SU-DHL-6 (cell line): ENCODE measurements at regions not wholly inside any gene's neighbourhood (a gene's known extent, or its start where the extent isn't known, plus 50 kb on each side); places are given as distances from the start of the nearest gene placed in this dataset.

ENCODE experiments used
- H2AFZ ChIP-seq: fragments of 200-600 bp; sonication (generic); 2 replicates; pipeline ENCODE4 v1.6.1; 2014; ENCODE audit warnings: low read depth, mild to moderate bottlenecking, moderate library complexity, mixed read lengths, antibody characterized with exemption, low read length; ENCODE audit not compliant: severe bottlenecking
- H3F3A ChIP-seq: fragments of 200-600 bp; shearing (Covaris generic); 2 replicates; pipeline ENCODE4 v1.6.0; 2016; ENCODE audit warnings: antibody characterized with exemption, mild to moderate bottlenecking; ENCODE audit not compliant: insufficient read depth
- H3K27ac ChIP-seq: fragments of 200-600 bp; sonication (generic); 2 replicates; pipeline ENCODE4 v1.5.1; 2016; ENCODE audit warnings: low read depth, mild to moderate bottlenecking, low read length, moderate library complexity, mixed read lengths
- H3K27me3 ChIP-seq: fragments of 200-600 bp; sonication (generic), shearing (Covaris generic); 2 replicates; pipeline ENCODE4 v1.6.0; 2014; ENCODE audit warnings: mild to moderate bottlenecking, low read length
- H3K36me3 ChIP-seq: fragments of 200-600 bp; sonication (generic); 2 replicates; pipeline ENCODE4 v1.6.1; 2014; ENCODE audit warnings: mild to moderate bottlenecking, low read length, mixed read lengths
- H3K4me2 ChIP-seq: fragments of 300-600, 200-600 bp; shearing (Covaris generic), sonication (generic); 2 replicates; pipeline ENCODE4 v1.6.0; 2014; ENCODE audit warnings: low read length, low read depth, mild to moderate bottlenecking; ENCODE audit not compliant: poor library complexity, severe bottlenecking
- H3K4me3 ChIP-seq: fragments of 200-600 bp; sonication (generic); 2 replicates; pipeline ENCODE4 v1.5.1; 2014; ENCODE audit warnings: antibody characterized with exemption, low read length, mild to moderate bottlenecking, mixed read lengths; ENCODE audit not compliant: insufficient read depth, poor library complexity, severe bottlenecking
- H3K79me2 ChIP-seq: fragments of 200-600 bp; sonication (generic); 2 replicates; pipeline ENCODE4 v1.6.1; 2014; ENCODE audit warnings: mild to moderate bottlenecking, low read length, moderate library complexity; ENCODE audit not compliant: insufficient read depth
- H3K9ac ChIP-seq: fragments of 200-600 bp; sonication (generic); 2 replicates; pipeline ENCODE4 v1.7.0; 2014; ENCODE audit warnings: mild to moderate bottlenecking, low read length
- H3K9me2 ChIP-seq: fragments of 200-600 bp; sonication (generic); replicated peaks from 2 replicates; pipeline ENCODE4 v1.6.1; 2014; ENCODE audit warnings: low read length; ENCODE audit not compliant: insufficient read depth
- H3K9me3 ChIP-seq: fragments of 200-600 bp; sonication (generic); 2 replicates; pipeline ENCODE4 v1.6.1; 2014; ENCODE audit warnings: low read length, mixed read lengths; ENCODE audit not compliant: insufficient read depth
- H4K20me1 ChIP-seq: fragments of 200-600 bp; sonication (generic); 2 replicates; pipeline ENCODE4 v1.6.1; 2014; ENCODE audit warnings: low read depth, mild to moderate bottlenecking, antibody characterized with exemption, low read length, moderate library complexity, mixed read lengths
- EZH2phosphoT487 ChIP-seq: fragments of 200-600 bp; sonication (generic), shearing (Covaris generic); conservative IDR thresholded peaks from 2 replicates; pipeline ENCODE4 v1.6.1; 2018; ENCODE audit warnings: mild to moderate bottlenecking, antibody characterized with exemption, low read length, moderate library complexity, mixed read lengths
- TF ChIP-seq, protein P1 (sequence below): fragments of 200-600 bp; sonication (generic); IDR thresholded peaks from one replicate; pipeline ENCODE4 v1.5.1; 2017; ENCODE audit warnings: antibody characterized with exemption, mild to moderate bottlenecking, low read length, moderate library complexity; ENCODE audit not compliant: insufficient read depth, poor library complexity, severe bottlenecking

DNA sequence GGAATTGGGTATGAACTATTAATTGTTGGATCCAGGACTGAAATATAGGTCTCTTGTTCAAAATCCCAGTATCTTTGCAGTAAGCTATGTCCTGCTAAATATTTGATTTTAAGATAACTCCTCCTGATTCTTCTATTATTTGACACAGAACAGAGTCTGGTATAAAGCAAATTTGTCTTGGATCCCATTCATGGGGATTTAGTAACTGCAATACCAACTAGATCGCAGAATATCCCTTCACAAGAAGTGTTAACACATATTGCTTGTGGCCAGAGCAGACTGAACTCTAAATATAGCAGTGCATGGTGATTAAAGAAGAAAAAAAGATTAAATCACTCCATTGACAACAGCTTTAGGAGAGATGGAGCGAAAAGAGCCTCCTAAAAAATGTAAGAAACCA is 68.2 kb upstream of the ARHGAP42 start:
- no peaks in the 10 kb centered on the region for H3K9me3 ChIP-seq
- no peak overlapping the region for H3K9ac ChIP-seq
- H3F3A ChIP-seq = no peaks in the 10 kb centered on the region
- no peaks in the 10 kb centered on the region for H4K20me1 ChIP-seq
- H3K9me2 ChIP-seq = no peaks in the 10 kb centered on the region
- H3K36me3 ChIP-seq = no peaks in the 10 kb centered on the region
- H3K27ac ChIP-seq = no peak overlapping the region
- H3K4me2 ChIP-seq = no peak overlapping the region
- H3K27me3 ChIP-seq = no peaks in the 10 kb centered on the region
- H3K79me2 ChIP-seq = no peaks in the 10 kb centered on the region
- H2AFZ ChIP-seq = no peak overlapping the region
- no peak for TF ChIP-seq EZH2phosphoT487
- TF ChIP-seq, protein P1, sequence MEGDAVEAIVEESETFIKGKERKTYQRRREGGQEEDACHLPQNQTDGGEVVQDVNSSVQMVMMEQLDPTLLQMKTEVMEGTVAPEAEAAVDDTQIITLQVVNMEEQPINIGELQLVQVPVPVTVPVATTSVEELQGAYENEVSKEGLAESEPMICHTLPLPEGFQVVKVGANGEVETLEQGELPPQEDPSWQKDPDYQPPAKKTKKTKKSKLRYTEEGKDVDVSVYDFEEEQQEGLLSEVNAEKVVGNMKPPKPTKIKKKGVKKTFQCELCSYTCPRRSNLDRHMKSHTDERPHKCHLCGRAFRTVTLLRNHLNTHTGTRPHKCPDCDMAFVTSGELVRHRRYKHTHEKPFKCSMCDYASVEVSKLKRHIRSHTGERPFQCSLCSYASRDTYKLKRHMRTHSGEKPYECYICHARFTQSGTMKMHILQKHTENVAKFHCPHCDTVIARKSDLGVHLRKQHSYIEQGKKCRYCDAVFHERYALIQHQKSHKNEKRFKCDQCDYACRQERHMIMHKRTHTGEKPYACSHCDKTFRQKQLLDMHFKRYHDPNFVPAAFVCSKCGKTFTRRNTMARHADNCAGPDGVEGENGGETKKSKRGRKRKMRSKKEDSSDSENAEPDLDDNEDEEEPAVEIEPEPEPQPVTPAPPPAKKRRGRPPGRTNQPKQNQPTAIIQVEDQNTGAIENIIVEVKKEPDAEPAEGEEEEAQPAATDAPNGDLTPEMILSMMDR = no peak
- H3K4me3 ChIP-seq = no peak overlapping the region

DNA sequence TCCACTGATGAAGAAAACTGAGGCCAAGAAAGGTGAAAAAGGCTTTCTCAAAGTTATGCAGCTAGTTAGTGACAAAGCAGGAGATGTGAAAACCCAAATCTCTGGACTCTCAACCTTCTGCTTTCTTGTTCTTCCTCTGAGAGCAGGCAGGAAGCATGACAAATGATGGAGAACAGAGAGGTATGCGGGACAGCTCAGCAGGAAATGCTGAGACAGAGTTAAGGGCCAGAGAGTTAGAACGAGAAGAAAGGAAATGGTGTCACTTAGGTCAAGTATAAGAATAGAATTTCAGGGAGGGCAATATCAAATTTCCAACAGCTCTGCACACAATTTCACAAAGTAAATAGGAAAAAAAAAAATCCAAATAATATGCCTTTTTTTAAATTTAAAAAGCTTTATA is 67.6 kb upstream of the ARHGAP42 start:
- Histone ChIP-seq H4K20me1 (no peaks in the 10 kb centered on the region), H3K27me3 (no peaks in the 10 kb centered on the region), H2AFZ (no peak overlapping the region), H3K4me3 (no peak overlapping the region), H3K4me2 (no peak overlapping the region), H3K79me2 (no peaks in the 10 kb centered on the region), H3K9me3 (no peaks in the 10 kb centered on the region), H3F3A (no peaks in the 10 kb centered on the region), H3K36me3 (no peaks in the 10 kb centered on the region), H3K9ac (no peak overlapping the region), H3K27ac (no peak overlapping the region), H3K9me2 (no peaks in the 10 kb centered on the region)
- TF ChIP-seq, protein P1 = no peak
- TF ChIP-seq EZH2phosphoT487 = no peak

GRCh38 chr11:100622404-100622803 is 64.7 kb upstream of the ARHGAP42 start:
- no peaks in the 10 kb centered on the region for H3K27me3 ChIP-seq
- H3K79me2 ChIP-seq = no peaks in the 10 kb centered on the region
- no peaks in the 10 kb centered on the region for H3F3A ChIP-seq
- H3K9me2 ChIP-seq = no peaks in the 10 kb centered on the region
- TF ChIP-seq EZH2phosphoT487 = no peak
- TF ChIP-seq, protein P1 = no peak
- H3K4me3 ChIP-seq = no peak overlapping the region
- H3K27ac ChIP-seq = no peak overlapping the region
- no peak overlapping the region for H2AFZ ChIP-seq
- no peaks in the 10 kb centered on the region for H3K36me3 ChIP-seq
- H3K4me2 ChIP-seq = no peak overlapping the region
- no peak overlapping the region for H3K9ac ChIP-seq
- no peaks in the 10 kb centered on the region for H4K20me1 ChIP-seq
- H3K9me3 ChIP-seq = no peaks in the 10 kb centered on the region

GRCh38 chr11:100624346-100624745 is 62.7 kb upstream of the ARHGAP42 start:
- H2AFZ ChIP-seq = no peak overlapping the region
- H3K4me3 ChIP-seq = no peak overlapping the region
- no peaks in the 10 kb centered on the region for H3K27me3 ChIP-seq
- H3K9ac ChIP-seq = no peak overlapping the region
- no peaks in the 10 kb centered on the region for H3K79me2 ChIP-seq
- no peaks in the 10 kb centered on the region for H3K9me2 ChIP-seq
- H3K9me3 ChIP-seq = no peaks in the 10 kb centered on the region
- H3K36me3 ChIP-seq = no peaks in the 10 kb centered on the region
- no peak overlapping the region for H3K4me2 ChIP-seq
- TF ChIP-seq, protein P1 = no peak
- no peak for TF ChIP-seq EZH2phosphoT487
- no peaks in the 10 kb centered on the region for H3F3A ChIP-seq
- no peak overlapping the region for H3K27ac ChIP-seq
- no peaks in the 10 kb centered on the region for H4K20me1 ChIP-seq
